ENCODE measurements at regions not wholly inside any gene's neighbourhood (a gene's known extent, or its start where the extent isn't known, plus 50 kb on each side); places are given as distances from the start of the nearest gene placed in this dataset.

DNA sequence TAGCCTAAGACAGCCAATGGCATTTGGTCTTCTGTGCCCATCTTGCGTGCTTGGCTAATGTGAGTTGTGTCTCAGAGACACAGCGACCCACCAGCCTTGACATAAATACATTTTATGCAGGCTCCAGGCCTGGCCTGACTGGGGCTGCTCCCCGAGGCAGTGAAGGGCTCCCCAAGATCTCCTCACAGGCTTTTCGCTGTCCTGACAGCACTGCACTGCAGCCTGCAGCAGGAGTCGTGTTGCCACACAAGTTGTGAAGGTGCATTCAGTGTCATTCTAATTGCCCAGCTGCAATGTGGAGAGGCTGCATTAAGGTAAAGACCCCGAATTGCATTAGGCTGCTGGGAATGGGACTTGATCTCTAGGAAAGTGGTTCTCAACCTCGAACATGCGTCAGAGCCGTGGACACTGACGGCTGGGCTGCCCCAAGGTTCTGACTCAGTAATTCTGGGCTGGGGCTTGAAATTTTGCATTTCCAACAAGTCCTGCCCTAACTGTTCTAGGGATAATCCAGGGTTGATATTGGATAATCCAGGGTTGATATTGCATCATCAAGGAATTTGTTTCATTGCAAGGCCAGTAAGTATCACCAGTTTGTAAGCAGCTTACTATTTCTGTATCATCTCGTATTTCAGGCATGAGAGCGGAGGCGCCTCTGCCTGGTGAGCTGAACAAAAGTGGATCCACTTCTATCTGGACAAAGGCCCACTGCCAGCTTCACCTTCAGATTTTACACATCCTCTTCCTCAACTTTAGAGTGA, 108.7 kb upstream of the INSIG1 start:
- TF ChIP-seq, protein P1, sequence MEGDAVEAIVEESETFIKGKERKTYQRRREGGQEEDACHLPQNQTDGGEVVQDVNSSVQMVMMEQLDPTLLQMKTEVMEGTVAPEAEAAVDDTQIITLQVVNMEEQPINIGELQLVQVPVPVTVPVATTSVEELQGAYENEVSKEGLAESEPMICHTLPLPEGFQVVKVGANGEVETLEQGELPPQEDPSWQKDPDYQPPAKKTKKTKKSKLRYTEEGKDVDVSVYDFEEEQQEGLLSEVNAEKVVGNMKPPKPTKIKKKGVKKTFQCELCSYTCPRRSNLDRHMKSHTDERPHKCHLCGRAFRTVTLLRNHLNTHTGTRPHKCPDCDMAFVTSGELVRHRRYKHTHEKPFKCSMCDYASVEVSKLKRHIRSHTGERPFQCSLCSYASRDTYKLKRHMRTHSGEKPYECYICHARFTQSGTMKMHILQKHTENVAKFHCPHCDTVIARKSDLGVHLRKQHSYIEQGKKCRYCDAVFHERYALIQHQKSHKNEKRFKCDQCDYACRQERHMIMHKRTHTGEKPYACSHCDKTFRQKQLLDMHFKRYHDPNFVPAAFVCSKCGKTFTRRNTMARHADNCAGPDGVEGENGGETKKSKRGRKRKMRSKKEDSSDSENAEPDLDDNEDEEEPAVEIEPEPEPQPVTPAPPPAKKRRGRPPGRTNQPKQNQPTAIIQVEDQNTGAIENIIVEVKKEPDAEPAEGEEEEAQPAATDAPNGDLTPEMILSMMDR (IDR thresholded peaks at IDR 0.05) = no peak
- no peak for TF ChIP-seq POLR2AphosphoS5 (IDR thresholded peaks at IDR 0.05)
- TF ChIP-seq POLR2A (IDR thresholded peaks at IDR 0.05; ENCODE audit: low read depth) = no peak
